Upper lobe of left lung (tissue), 6 donors: ENCODE measurements at regions not wholly inside any gene's neighbourhood (a gene's known extent, or its start where the extent isn't known, plus 50 kb on each side); places are given as distances from the start of the nearest gene placed in this dataset.

Experiments
- ATAC-seq, 2 donors: fragments of 200-7000 bp; cut with Tn5 transposase; one replicate each; pipeline ENCODE4 v1.9.1; 2022; ENCODE audit warnings: mild to moderate bottlenecking in 2 of 2, moderate library complexity in 2 of 2; ENCODE audit not compliant: low FRiP score in 2 of 2
- DNase-seq, 2 donors: peaks; one replicate each; pipeline ENCODE4 v3.0.0-alpha.2; 2019 to 2020
- H3K27ac ChIP-seq, 4 donors: fragments of 200-600 bp; sonication (generic); one replicate each; pipeline ENCODE4 v1.5.1; 2016 to 2019
- H3K27me3 ChIP-seq, 4 donors: fragments of 200-600 bp; sonication (generic); one replicate each; pipeline ENCODE4 v1.5.1; 2017 to 2019
- H3K36me3 ChIP-seq, 4 donors: fragments of 200-600 bp; sonication (generic); one replicate each; pipeline ENCODE4 v1.5.1; 2016 to 2019
- H3K4me1 ChIP-seq, 4 donors: fragments of 200-600 bp; sonication (generic); one replicate each; pipeline ENCODE4 v1.5.1; 2018 to 2019
- H3K4me3 ChIP-seq, 4 donors: fragments of 200-600 bp; sonication (generic); one replicate each; pipeline ENCODE4 v1.5.1; 2017 to 2019; ENCODE audit warnings: mild to moderate bottlenecking in 2 of 4, moderate library complexity in 1 of 4
- H3K9me3 ChIP-seq, 4 donors: fragments of 200-600 bp; sonication (generic); one replicate each; pipeline ENCODE4 v1.5.1; 2018 to 2019
- CTCF ChIP-seq, 6 experiments: fragments of 450-650 bp in 4 of 6; fragments of 200-600 bp in 2 of 6; sonication (generic) in 2 of 6; IDR thresholded peaks; one replicate each; pipeline ENCODE4 v1.5.1; 2016 to 2019; ENCODE audit warnings: antibody characterized with exemption in 6 of 6
- EP300 ChIP-seq, 4 donors: sonication (generic); formaldehyde crosslinking; IDR thresholded peaks; one replicate each; pipeline ENCODE4 v1.5.1; 2017; ENCODE audit warnings: antibody characterized with exemption in 4 of 4, control low read depth in 2 of 4
- POLR2A ChIP-seq, 4 donors: fragments of 450-650 bp; IDR thresholded peaks; one replicate each; pipeline ENCODE4 v1.5.1; 2016 to 2017; ENCODE audit warnings: antibody characterized with exemption in 4 of 4, mild to moderate bottlenecking in 2 of 4
- POLR2AphosphoS5 ChIP-seq, 2 donors: sonication (generic); formaldehyde crosslinking; IDR thresholded peaks; one replicate each; pipeline ENCODE4 v1.5.1; 2017; ENCODE audit warnings: antibody characterized with exemption in 2 of 2
- WGBS, 2 donors: methylation state at CpG; one replicate each; pipeline ENCODE4 v1.1.5; 2017 to 2018; 5-methylcytosine and 5-hydroxymethylcytosine counted together
- donor health status: DM: no; HTN: no; CAD: no; lungs with moderate emphysema.
- donor health status: DM: no; HTN: yes; CAD: no; lungs with severe emphysema.

- WGBS, 2 donors, result 71 to 76% methylated on average over 2 of the region's 2 CpGs
- no peaks in the 10 kb centered on the region for H3K36me3 ChIP-seq
- H3K27ac ChIP-seq, result no peak overlapping the region
- no peaks in the 10 kb centered on the region for H3K4me1 ChIP-seq
- H3K4me3 ChIP-seq, result no peak overlapping the region
- no peaks in the 10 kb centered on the region for H3K27me3 ChIP-seq
- DNase-seq (no peak), ATAC-seq (no peak)
- H3K9me3 ChIP-seq, result no peaks in the 10 kb centered on the region
- TF ChIP-seq POLR2AphosphoS5 (IDR thresholded peaks at IDR 0.05) (no peak), CTCF (IDR thresholded peaks at IDR 0.05) (no peak), POLR2A (IDR thresholded peaks at IDR 0.05) (no peak), EP300 (IDR thresholded peaks at IDR 0.05) (no peak)
Measured at GRCh38 chr18:71403501-71403900, 1114.7 kb downstream of the SOCS6 start.

- H3K27ac ChIP-seq, result no peak overlapping the region
- no peaks in the 10 kb centered on the region for H3K4me1 ChIP-seq
- WGBS, 2 donors, result 45 to 55% methylated on average over 4 of the region's 4 CpGs
- DNase-seq (no peak), ATAC-seq (no peak)
- H3K9me3 ChIP-seq, result no peaks in the 10 kb centered on the region
- no peaks in the 10 kb centered on the region for H3K27me3 ChIP-seq
- no peaks in the 10 kb centered on the region for H3K36me3 ChIP-seq
- H3K4me3 ChIP-seq, result no peak overlapping the region
- TF ChIP-seq CTCF (IDR thresholded peaks at IDR 0.05) (no peak), POLR2A (IDR thresholded peaks at IDR 0.05) (no peak), EP300 (IDR thresholded peaks at IDR 0.05) (no peak), POLR2AphosphoS5 (IDR thresholded peaks at IDR 0.05) (no peak)
Measured at GRCh38 chr18:71398531-71398930, 1109.7 kb downstream of the SOCS6 start.

- WGBS, 2 donors, result 81 to 91% methylated on average over 3 of the region's 3 CpGs
- no peak for DNase-seq
- Histone ChIP-seq H3K27ac (no peak overlapping the region), H3K9me3 (no peaks in the 10 kb centered on the region), H3K36me3 (no peaks in the 10 kb centered on the region), H3K4me1 (no peaks in the 10 kb centered on the region), H3K27me3 (no peaks in the 10 kb centered on the region), H3K4me3 (no peak overlapping the region)
- no peak for ATAC-seq
- TF ChIP-seq POLR2A (IDR thresholded peaks at IDR 0.05) (no peak), POLR2AphosphoS5 (IDR thresholded peaks at IDR 0.05) (no peak), CTCF (IDR thresholded peaks at IDR 0.05) (no peak), EP300 (IDR thresholded peaks at IDR 0.05) (no peak)
Measured at GRCh38 chr18:71388148-71388547, 1099.3 kb downstream of the SOCS6 start.

GRCh38 chr18:71374294-71375000, 1085.6 kb downstream of the SOCS6 start:
- Histone ChIP-seq H3K36me3 (no peaks in the 10 kb centered on the region), H3K9me3 (peaks cover 0 to 3% (median 0%) of the 10 kb centered on the region in 4 donors), H3K4me1 (no peaks in the 10 kb centered on the region), H3K4me3 (no peak overlapping the region), H3K27me3 (no peaks in the 10 kb centered on the region), H3K27ac (no peak overlapping the region)
- DNase-seq, result no peak
- TF ChIP-seq CTCF (IDR thresholded peaks at IDR 0.05) (no peak), POLR2AphosphoS5 (IDR thresholded peaks at IDR 0.05) (no peak), POLR2A (IDR thresholded peaks at IDR 0.05) (no peak), EP300 (IDR thresholded peaks at IDR 0.05) (no peak)
- 53 to 68% methylated on average over 5 of the region's 5 CpGs for WGBS, 2 donors
- no peak for ATAC-seq
